Parathyroid adenoma (tissue), 2 donors: ENCODE measurements at regions not wholly inside any gene's neighbourhood (a gene's known extent, or its start where the extent isn't known, plus 50 kb on each side); places are given as distances from the start of the nearest gene placed in this dataset.
"Not testable (repeated sequence)": the region's sequence is repeated elsewhere in the genome, so short reads cannot be mapped to it uniquely, and the experiment has no call there.

Source experiments
- H2AFZ ChIP-seq: fragments of 300-600 bp; sonication (generic); one replicate; pipeline ENCODE4 v1.7.0; 2017; ENCODE audit warnings: antibody characterized with exemption, mild to moderate bottlenecking
- H3K27ac ChIP-seq: fragments of 300-600 bp; sonication (generic); one replicate; pipeline ENCODE4 v1.7.0; 2017
- H3K27me3 ChIP-seq: fragments of 300-600 bp; sonication (generic); one replicate; pipeline ENCODE4 v1.7.0; 2017; ENCODE audit warnings: low read length; ENCODE audit not compliant: control insufficient read depth, insufficient read depth
- H3K36me3 ChIP-seq: fragments of 300-600 bp; sonication (generic); one replicate; pipeline ENCODE4 v1.7.0; 2017; ENCODE audit warnings: low read length; ENCODE audit not compliant: control insufficient read depth, insufficient read depth
- H3K4me1 ChIP-seq: fragments of 300-600 bp; sonication (generic); one replicate; pipeline ENCODE4 v1.7.0; 2017; ENCODE audit warnings: control low read depth
- H3K4me2 ChIP-seq: fragments of 300-600 bp; sonication (generic); one replicate; pipeline ENCODE4 v1.7.0; 2017; ENCODE audit warnings: low read length
- H3K4me3 ChIP-seq: fragments of 300-600 bp; sonication (generic); one replicate; pipeline ENCODE4 v1.7.0; 2017; ENCODE audit warnings: low read depth, low read length
- H3K79me2 ChIP-seq: fragments of 300-600 bp; sonication (generic); one replicate; pipeline ENCODE4 v1.7.0; 2017; ENCODE audit warnings: control low read depth
- H3K9ac ChIP-seq: fragments of 300-600 bp; sonication (generic); one replicate; pipeline ENCODE4 v1.7.0; 2017; ENCODE audit warnings: mild to moderate bottlenecking
- H3K9me3 ChIP-seq: fragments of 300-600 bp; sonication (generic); one replicate; pipeline ENCODE4 v1.7.0; 2017; ENCODE audit warnings: low read length; ENCODE audit not compliant: control insufficient read depth
- TF ChIP-seq, protein P1 (sequence below): fragments of 300-600 bp; sonication (generic); IDR thresholded peaks from one replicate; pipeline ENCODE4 v1.7.0; 2017; ENCODE audit warnings: antibody characterized with exemption, mild to moderate bottlenecking
- donor health status: primary hyperparathyroidism.

- no peaks in the 10 kb centered on the region for H3K36me3 ChIP-seq
- H3K9ac ChIP-seq = no peak overlapping the region
- no peaks in the 10 kb centered on the region for H3K79me2 ChIP-seq
- no peaks in the 10 kb centered on the region for H3K4me1 ChIP-seq
- TF ChIP-seq, protein P1, sequence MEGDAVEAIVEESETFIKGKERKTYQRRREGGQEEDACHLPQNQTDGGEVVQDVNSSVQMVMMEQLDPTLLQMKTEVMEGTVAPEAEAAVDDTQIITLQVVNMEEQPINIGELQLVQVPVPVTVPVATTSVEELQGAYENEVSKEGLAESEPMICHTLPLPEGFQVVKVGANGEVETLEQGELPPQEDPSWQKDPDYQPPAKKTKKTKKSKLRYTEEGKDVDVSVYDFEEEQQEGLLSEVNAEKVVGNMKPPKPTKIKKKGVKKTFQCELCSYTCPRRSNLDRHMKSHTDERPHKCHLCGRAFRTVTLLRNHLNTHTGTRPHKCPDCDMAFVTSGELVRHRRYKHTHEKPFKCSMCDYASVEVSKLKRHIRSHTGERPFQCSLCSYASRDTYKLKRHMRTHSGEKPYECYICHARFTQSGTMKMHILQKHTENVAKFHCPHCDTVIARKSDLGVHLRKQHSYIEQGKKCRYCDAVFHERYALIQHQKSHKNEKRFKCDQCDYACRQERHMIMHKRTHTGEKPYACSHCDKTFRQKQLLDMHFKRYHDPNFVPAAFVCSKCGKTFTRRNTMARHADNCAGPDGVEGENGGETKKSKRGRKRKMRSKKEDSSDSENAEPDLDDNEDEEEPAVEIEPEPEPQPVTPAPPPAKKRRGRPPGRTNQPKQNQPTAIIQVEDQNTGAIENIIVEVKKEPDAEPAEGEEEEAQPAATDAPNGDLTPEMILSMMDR = no peak
- no peaks in the 10 kb centered on the region for H3K9me3 ChIP-seq
- no peak overlapping the region for H3K4me2 ChIP-seq
- no peak overlapping the region for H3K27ac ChIP-seq
- H2AFZ ChIP-seq = no peak overlapping the region
- H3K4me3 ChIP-seq = no peak overlapping the region
- H3K27me3 ChIP-seq = no peaks in the 10 kb centered on the region
Measured at GRCh38 chr11:104682206-104682605, 216.1 kb downstream of the CASP12 start.

DNA sequence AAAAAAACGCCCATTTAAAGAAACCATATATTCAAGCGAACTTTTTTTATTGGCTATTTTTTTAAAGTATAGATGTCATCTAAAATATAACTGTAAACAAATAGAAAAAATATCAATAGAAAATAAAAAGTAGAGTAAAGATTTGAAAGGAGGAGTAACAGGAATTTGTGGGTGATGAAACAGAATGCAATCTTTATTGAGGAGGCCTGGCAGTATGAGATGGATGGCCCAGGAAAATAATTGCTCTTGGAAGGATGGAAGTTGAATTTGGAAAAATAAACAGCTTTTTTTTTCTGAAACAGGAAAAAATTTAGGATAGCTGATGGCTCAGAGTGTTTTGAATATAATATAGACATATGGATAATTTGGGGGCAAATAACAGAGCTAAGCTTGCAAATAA, 219.0 kb downstream of the CASP12 start:
- TF ChIP-seq, protein P1 = no peak
- no peaks in the 10 kb centered on the region for H3K9me3 ChIP-seq

GRCh38 chr11:104678408-104678807, 219.9 kb downstream of the CASP12 start:
- no peaks in the 10 kb centered on the region for H3K4me1 ChIP-seq
- no peaks in the 10 kb centered on the region for H3K79me2 ChIP-seq
- H3K36me3 ChIP-seq = no peaks in the 10 kb centered on the region
- H2AFZ ChIP-seq = no peak overlapping the region
- H3K27ac ChIP-seq = no peak overlapping the region
- TF ChIP-seq, protein P1 = no peak
- no peaks in the 10 kb centered on the region for H3K9me3 ChIP-seq
- no peak overlapping the region for H3K4me2 ChIP-seq
- H3K27me3 ChIP-seq = no peaks in the 10 kb centered on the region
- no peak overlapping the region for H3K4me3 ChIP-seq
- no peak overlapping the region for H3K9ac ChIP-seq

More for the DNA sequence above, 219.0 kb downstream of the CASP12 start:
- Histone ChIP-seq H3K27me3 (no peaks in the 10 kb centered on the region), H3K4me1 (no peaks in the 10 kb centered on the region), H3K4me3 (no peak overlapping the region), H3K27ac (no peak overlapping the region), H3K36me3 (no peaks in the 10 kb centered on the region), H3K79me2 (no peaks in the 10 kb centered on the region), H3K9ac (no peak overlapping the region), H3K4me2 (no peak overlapping the region), H2AFZ (no peak overlapping the region)

DNA sequence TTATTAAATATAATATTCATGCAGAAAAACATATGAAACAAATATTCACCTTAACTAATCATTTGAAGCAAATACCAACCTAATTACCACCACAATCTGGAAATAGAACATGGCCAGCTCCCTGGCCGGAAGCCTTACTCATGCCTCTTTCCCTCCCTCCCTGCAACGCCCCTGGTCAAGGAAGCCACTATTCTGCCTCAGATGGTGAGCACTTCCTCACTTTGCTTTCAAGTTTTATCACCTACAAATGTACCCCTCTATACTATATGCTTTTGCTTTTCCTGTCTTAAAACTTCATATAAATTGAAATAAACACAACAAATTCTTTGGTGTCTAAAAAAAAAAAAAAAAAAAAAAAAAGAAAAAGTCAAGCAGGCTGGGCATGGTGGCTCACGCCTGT, 221.2 kb downstream of the CASP12 start:
- H3K27ac ChIP-seq, H3K9ac ChIP-seq, H3K4me3 ChIP-seq, H3K36me3 ChIP-seq, H3K79me2 ChIP-seq, H3K27me3 ChIP-seq, H2AFZ ChIP-seq, H3K4me1 ChIP-seq, H3K9me3 ChIP-seq, H3K4me2 ChIP-seq: not testable (repeated sequence)

DNA sequence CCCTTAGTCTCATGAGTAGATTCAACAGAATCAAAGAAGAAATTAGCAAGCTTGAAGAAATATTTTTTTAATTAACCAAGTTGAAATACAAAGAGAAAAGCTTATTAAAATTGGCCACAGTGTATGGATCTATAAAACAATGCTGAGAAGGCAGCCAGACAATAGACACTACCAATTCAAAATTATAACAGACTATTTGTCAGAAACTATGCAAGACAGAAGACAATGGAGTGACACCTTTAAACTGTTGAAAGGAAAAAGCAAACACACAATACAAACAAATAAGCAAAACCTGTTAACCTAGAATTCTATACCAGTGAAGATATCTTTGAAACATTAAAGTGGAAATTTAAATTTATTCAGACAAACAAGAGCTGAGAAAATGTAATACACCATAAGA, 225.4 kb downstream of the CASP12 start:
- no peaks in the 10 kb centered on the region for H3K36me3 ChIP-seq
- TF ChIP-seq, protein P1 = no peak
- no peaks in the 10 kb centered on the region for H3K27me3 ChIP-seq
- H3K9me3 ChIP-seq = no peaks in the 10 kb centered on the region
- no peak overlapping the region for H2AFZ ChIP-seq
- H3K9ac ChIP-seq = no peak overlapping the region
- no peak overlapping the region for H3K4me3 ChIP-seq
- H3K79me2 ChIP-seq = no peaks in the 10 kb centered on the region
- no peaks in the 10 kb centered on the region for H3K4me1 ChIP-seq
- H3K4me2 ChIP-seq = no peak overlapping the region
- no peak overlapping the region for H3K27ac ChIP-seq
